ENCODE measurements at regions not wholly inside any gene's neighbourhood (a gene's known extent, or its start where the extent isn't known, plus 50 kb on each side); places are given as distances from the start of the nearest gene placed in this dataset.

- no peak for TF ChIP-seq POLR2A (IDR thresholded peaks at IDR 0.05; ENCODE audit: low read length)
- no peak for TF ChIP-seq GATA1 (IDR thresholded peaks at IDR 0.05; ENCODE audit: low read depth, low read length)
These were observed 160.8 kb upstream of the LNX1 start for GRCh38 chr4:53752124-53752523.

All from erythroblast (primary cell).